ENCODE measurements at regions not wholly inside any gene's neighbourhood (a gene's known extent, or its start where the extent isn't known, plus 50 kb on each side); places are given as distances from the start of the nearest gene placed in this dataset.

- CTCF ChIA-PET: no interaction called here
- Mint-ChIP-seq H3K4me1 (ENCODE audit: low read depth, unreplicated experiment) (peaks cover 26% of the 10 kb centered on the region), H3K27me3 (ENCODE audit: insufficient read depth, unreplicated experiment) (no peaks in the 10 kb centered on the region), H3K4me3 (ENCODE audit: unreplicated experiment) (no peak overlapping the region), H3K27ac (ENCODE audit: unreplicated experiment) (peak overlapping the region; percentile 70), H3K36me3 (ENCODE audit: insufficient read depth, unreplicated experiment) (no peaks in the 10 kb centered on the region), H3K9me3 (ENCODE audit: unreplicated experiment) (peaks cover 28% of the 10 kb centered on the region)
- POLR2A ChIA-PET: no interaction called here
- no peaks in the 10 kb centered on the region for H3K27me3 ChIP-seq (replicated peaks; ENCODE audit: control insufficient read depth, insufficient read depth, low read length)
- no peak for DNase-seq
- no peaks in the 10 kb centered on the region for H3K36me3 ChIP-seq (ENCODE audit: control insufficient read depth, insufficient read depth, low read length)
- intact Hi-C loops (cut with micrococcal nuclease; ENCODE audit: unreplicated experiment): no loop called here
- BruUV-seq (replicated peaks): no TSS peak
- TF ChIP-seq, protein P1, sequence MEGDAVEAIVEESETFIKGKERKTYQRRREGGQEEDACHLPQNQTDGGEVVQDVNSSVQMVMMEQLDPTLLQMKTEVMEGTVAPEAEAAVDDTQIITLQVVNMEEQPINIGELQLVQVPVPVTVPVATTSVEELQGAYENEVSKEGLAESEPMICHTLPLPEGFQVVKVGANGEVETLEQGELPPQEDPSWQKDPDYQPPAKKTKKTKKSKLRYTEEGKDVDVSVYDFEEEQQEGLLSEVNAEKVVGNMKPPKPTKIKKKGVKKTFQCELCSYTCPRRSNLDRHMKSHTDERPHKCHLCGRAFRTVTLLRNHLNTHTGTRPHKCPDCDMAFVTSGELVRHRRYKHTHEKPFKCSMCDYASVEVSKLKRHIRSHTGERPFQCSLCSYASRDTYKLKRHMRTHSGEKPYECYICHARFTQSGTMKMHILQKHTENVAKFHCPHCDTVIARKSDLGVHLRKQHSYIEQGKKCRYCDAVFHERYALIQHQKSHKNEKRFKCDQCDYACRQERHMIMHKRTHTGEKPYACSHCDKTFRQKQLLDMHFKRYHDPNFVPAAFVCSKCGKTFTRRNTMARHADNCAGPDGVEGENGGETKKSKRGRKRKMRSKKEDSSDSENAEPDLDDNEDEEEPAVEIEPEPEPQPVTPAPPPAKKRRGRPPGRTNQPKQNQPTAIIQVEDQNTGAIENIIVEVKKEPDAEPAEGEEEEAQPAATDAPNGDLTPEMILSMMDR (IDR thresholded peaks at IDR 0.05; ENCODE audit: insufficient read depth in 1 of 2, low read depth in 1 of 2, low read length in 1 of 2, severe bottlenecking in 1 of 2, unreplicated experiment in 1 of 2): no peak
- H3K4me1 ChIP-seq: peaks cover 25% of the 10 kb centered on the region
- H3K4me3 ChIP-seq (ENCODE audit: low read depth, low read length): no peak overlapping the region
- peaks cover 7% of the 10 kb centered on the region; the same call in 1 of the 2 replicates for H3K9me3 ChIP-seq
Measured at GRCh38 chr6:14380901-14381828, 263.6 kb downstream of the CD83 start.

GRCh38 chr6:14381829-14382677 lies 264.5 kb downstream of the CD83 start:
- POLR2A ChIA-PET: no interaction called here
- TF ChIP-seq, protein P1 (IDR thresholded peaks at IDR 0.05; ENCODE audit: insufficient read depth in 1 of 2, low read depth in 1 of 2, low read length in 1 of 2, severe bottlenecking in 1 of 2, unreplicated experiment in 1 of 2): no peak
- Histone ChIP-seq H3K36me3 (ENCODE audit: control insufficient read depth, insufficient read depth, low read length) (no peaks in the 10 kb centered on the region), H3K4me3 (ENCODE audit: low read depth, low read length) (no peak overlapping the region), H3K27me3 (replicated peaks; ENCODE audit: control insufficient read depth, insufficient read depth, low read length) (no peaks in the 10 kb centered on the region), H3K4me1 (peaks cover 25% of the 10 kb centered on the region), H3K9me3 (peaks cover 7% of the 10 kb centered on the region; the same call in 1 of the 2 replicates)
- Mint-ChIP-seq H3K27me3 (ENCODE audit: insufficient read depth, unreplicated experiment) (no peaks in the 10 kb centered on the region), H3K36me3 (ENCODE audit: insufficient read depth, unreplicated experiment) (no peaks in the 10 kb centered on the region), H3K9me3 (ENCODE audit: unreplicated experiment) (peaks cover 30% of the 10 kb centered on the region), H3K4me3 (ENCODE audit: unreplicated experiment) (no peak overlapping the region), H3K27ac (ENCODE audit: unreplicated experiment) (no peak overlapping the region), H3K4me1 (ENCODE audit: low read depth, unreplicated experiment) (peaks cover 27% of the 10 kb centered on the region)
- BruUV-seq (replicated peaks): no TSS peak
- CTCF ChIA-PET: no interaction called here
- intact Hi-C loops (cut with micrococcal nuclease; ENCODE audit: unreplicated experiment): no loop called here
- no peak for DNase-seq

DNA sequence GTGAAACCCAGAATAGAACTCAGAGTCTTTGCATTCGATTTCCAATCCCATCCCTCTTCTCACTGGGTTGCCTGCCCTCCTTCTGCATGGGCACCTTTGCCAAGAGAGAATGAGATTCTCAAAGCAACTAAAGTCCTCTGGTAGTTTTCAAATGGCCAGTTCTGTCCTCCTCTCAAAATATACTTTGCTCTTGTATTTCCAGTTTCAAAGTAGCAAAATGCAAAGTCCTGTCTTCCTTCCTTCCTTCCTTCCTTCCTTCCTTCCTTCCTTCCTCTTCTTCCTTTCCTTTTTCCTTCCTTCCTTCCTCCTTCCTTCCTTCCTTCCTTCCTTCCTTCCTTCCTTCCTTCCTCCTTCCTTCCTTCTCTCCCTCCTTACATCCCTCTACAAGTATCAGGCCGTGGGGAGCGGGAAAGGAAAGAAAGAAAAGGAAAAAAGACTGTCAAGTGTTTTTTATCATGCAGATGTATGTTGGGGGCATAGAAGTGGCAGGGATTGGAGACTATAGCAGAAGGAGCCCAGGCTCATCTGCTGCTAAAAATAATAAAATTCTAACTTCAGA lies 265.2 kb downstream of the CD83 start:
- TF ChIP-seq, protein P1 (IDR thresholded peaks at IDR 0.05; ENCODE audit: insufficient read depth in 1 of 2, low read depth in 1 of 2, low read length in 1 of 2, severe bottlenecking in 1 of 2, unreplicated experiment in 1 of 2): no peak
- Mint-ChIP-seq H3K36me3 (ENCODE audit: insufficient read depth, unreplicated experiment) (no peaks in the 10 kb centered on the region), H3K27me3 (ENCODE audit: insufficient read depth, unreplicated experiment) (no peaks in the 10 kb centered on the region), H3K27ac (ENCODE audit: unreplicated experiment) (peak overlapping the region; percentile 43), H3K4me1 (ENCODE audit: low read depth, unreplicated experiment) (peaks cover 34% of the 10 kb centered on the region), H3K4me3 (ENCODE audit: unreplicated experiment) (peak overlapping the region; percentile 9), H3K9me3 (ENCODE audit: unreplicated experiment) (peaks cover 37% of the 10 kb centered on the region)
- H3K4me1 ChIP-seq: peaks cover 20% of the 10 kb centered on the region
- intact Hi-C loops (cut with micrococcal nuclease; ENCODE audit: unreplicated experiment): no loop called here
- CTCF ChIA-PET: no interaction called here
- BruUV-seq (replicated peaks): no TSS peak
- H3K36me3 ChIP-seq (ENCODE audit: control insufficient read depth, insufficient read depth, low read length): no peaks in the 10 kb centered on the region
- H3K9me3 ChIP-seq: peaks cover 7% of the 10 kb centered on the region; the same call in 1 of the 2 replicates
- no peak overlapping the region for H3K4me3 ChIP-seq (ENCODE audit: low read depth, low read length)
- POLR2A ChIA-PET: no interaction called here
- no peaks in the 10 kb centered on the region for H3K27me3 ChIP-seq (replicated peaks; ENCODE audit: control insufficient read depth, insufficient read depth, low read length)
- no peak for DNase-seq

Data from Caco-2 (cell line).